B cell (primary cell): ENCODE measurements at regions not wholly inside any gene's neighbourhood (a gene's known extent, or its start where the extent isn't known, plus 50 kb on each side); places are given as distances from the start of the nearest gene placed in this dataset.

Source experiments
- ATAC-seq: fragments of 200-7000 bp; cut with Tn5 transposase; one replicate; pipeline ENCODE4 v1.10.0; 2021; ENCODE audit warnings: low read depth, mild to moderate bottlenecking, moderate number of reproducible peaks, moderate library complexity
- CTCF ChIA-PET: fragments of 350-600 bp; sonication (Branson Sonifier 250); formaldehyde crosslinking; loops from one replicate; lab custom pipeline; 2021; ENCODE audit warnings: antibody characterized with exemption, inconsistent platforms; lab: Charles Lee
- POLR2A ChIA-PET: fragments of 350-600 bp; sonication (Branson Sonifier 250); formaldehyde crosslinking; loops from one replicate; lab custom pipeline; 2021; ENCODE audit warnings: antibody characterized with exemption; lab: Charles Lee
- DNase-seq: peaks from one replicate; pipeline ENCODE4 v3.0.0; 2013
- H2AFZ ChIP-seq: 2 replicates; pipeline ENCODE4 v1.6.1; 2012; ENCODE audit warnings: mild to moderate bottlenecking, low read depth, low read length; ENCODE audit not compliant: insufficient read depth, poor library complexity, severe bottlenecking
- H3K27ac ChIP-seq, 2 donors: 1 replicate in 1 of 2; 2 replicates in 1 of 2; pipeline ENCODE4 v1.5.1; 2012 to 2013; ENCODE audit warnings: low read length in 2 of 2, mild to moderate bottlenecking in 2 of 2, moderate library complexity in 1 of 2
- H3K27me3 ChIP-seq, 4 experiments: fragments of 200-600 bp in 1 of 4; sonication (generic) in 1 of 4; replicated peaks in 1 of 4; 1 replicate in 2 of 4; 2 replicates in 2 of 4; pipeline versions ENCODE4 v1.6.1 to v1.7.0; 2013 to 2016; ENCODE audit warnings: low read length in 3 of 4, mild to moderate bottlenecking in 2 of 4, mixed read lengths in 1 of 4, moderate library complexity in 1 of 4; ENCODE audit not compliant: insufficient read depth in 4 of 4, control insufficient read depth in 3 of 4; ENCODE audit errors: control extremely low read depth in 1 of 4
- H3K36me3 ChIP-seq, 2 experiments: replicated peaks in 1 of 2; 1 replicate in 1 of 2; 2 replicates in 1 of 2; pipeline versions ENCODE4 v1.6.1 to v1.7.1; 2013; ENCODE audit warnings: low read length in 1 of 2; ENCODE audit not compliant: insufficient read depth in 2 of 2, control insufficient read depth in 1 of 2; ENCODE audit errors: control extremely low read depth in 1 of 2, extremely low read depth in 1 of 2
- H3K4me1 ChIP-seq, 2 donors: fragments of 200-600 bp in 1 of 2; sonication (generic) in 1 of 2; 1 replicate in 1 of 2; 2 replicates in 1 of 2; pipeline versions ENCODE4 v1.5.1 to v1.6.1; 2013 to 2017; ENCODE audit warnings: low read length in 2 of 2; ENCODE audit not compliant: control insufficient read depth in 2 of 2, insufficient read depth in 2 of 2
- H3K4me2 ChIP-seq: replicated peaks from 2 replicates; pipeline ENCODE3; 2012; ENCODE audit warnings: mild to moderate bottlenecking, low read depth, low read length; ENCODE audit not compliant: poor library complexity, severe bottlenecking
- H3K4me3 ChIP-seq, 5 experiments: fragments of 200-600 bp in 1 of 5; sonication (generic) in 1 of 5; 1 replicate in 3 of 5; 2 replicates in 2 of 5; pipeline versions ENCODE4 v1.5.1 to v1.7.0; 2011 to 2016; ENCODE audit warnings: low read length in 4 of 5, mild to moderate bottlenecking in 4 of 5, low read depth in 2 of 5, control low read depth in 1 of 5, moderate library complexity in 1 of 5; ENCODE audit not compliant: insufficient read depth in 1 of 5; ENCODE audit errors: control extremely low read depth in 1 of 5, extremely low read depth in 1 of 5
- H3K79me2 ChIP-seq: fragments of 200-600 bp; sonication (generic); one replicate; pipeline ENCODE4 v1.6.0; 2016; ENCODE audit warnings: low read length; ENCODE audit not compliant: control insufficient read depth, insufficient read depth
- H3K9ac ChIP-seq: fragments of 200-600 bp; sonication (generic); 2 replicates; pipeline ENCODE4 v1.6.1; 2017; ENCODE audit warnings: mild to moderate bottlenecking, low read length, moderate library complexity
- H3K9me3 ChIP-seq, 3 donors: one replicate each; pipeline versions ENCODE4 v1.6.1 to v1.7.1; 2013; ENCODE audit warnings: low read length in 2 of 3; ENCODE audit not compliant: control insufficient read depth in 2 of 3, insufficient read depth in 1 of 3; ENCODE audit errors: control extremely low read depth in 1 of 3
- H4K20me1 ChIP-seq: 2 replicates; pipeline ENCODE4 v1.6.0; 2012; ENCODE audit warnings: mild to moderate bottlenecking, low read length; ENCODE audit not compliant: insufficient read depth, control insufficient read depth, poor library complexity, severe bottlenecking
- H3K27ac Mint-ChIP-seq: one replicate; pipeline ENCODE4 v1.8.0; 2021; ENCODE audit warnings: mixed read lengths
- H3K27me3 Mint-ChIP-seq: one replicate; pipeline ENCODE4 v1.8.0; 2021; ENCODE audit warnings: mixed read lengths
- H3K4me1 Mint-ChIP-seq: one replicate; pipeline ENCODE4 v1.8.0; 2021; ENCODE audit warnings: mixed read lengths
- H3K4me3 Mint-ChIP-seq: one replicate; pipeline ENCODE4 v1.8.0; 2021; ENCODE audit warnings: mixed read lengths
- H3K9me3 Mint-ChIP-seq: one replicate; pipeline ENCODE4 v1.8.0; 2022; ENCODE audit warnings: mixed read lengths; ENCODE audit not compliant: insufficient read depth
- CTCF ChIP-seq: fragments of 200-600 bp; IDR thresholded peaks from one replicate; pipeline ENCODE4 v1.8.0; 2022; ENCODE audit warnings: antibody characterized with exemption, mild to moderate bottlenecking
- EZH2 ChIP-seq: IDR thresholded peaks from 2 replicates; pipeline ENCODE4 v1.6.1; 2012; ENCODE audit warnings: borderline replicate concordance, low read depth, mild to moderate bottlenecking, moderate library complexity, low read length; ENCODE audit not compliant: insufficient read depth, poor library complexity, severe bottlenecking
- WGBS: methylation state at CpG from one replicate; pipeline ENCODE4 v1.1.5; 2013; ENCODE audit warnings: missing lambda C conversion rate; ENCODE audit not compliant: insufficient coverage; 5-methylcytosine and 5-hydroxymethylcytosine counted together
- intact Hi-C: fragments of 100-400 bp; cut with micrococcal nuclease; formaldehyde crosslinking; loops from one replicate; pipeline ENCODE4 v1.10.0; 2022

- Histone ChIP-seq H3K4me1 (no peaks in the 10 kb centered on the region), H2AFZ (no peak overlapping the region), H3K27ac (no peak overlapping the region), H3K4me2 (no peak overlapping the region), H3K4me3 (no peak overlapping the region), H4K20me1 (no peaks in the 10 kb centered on the region), H3K9ac (no peak overlapping the region), H3K36me3 (no peaks in the 10 kb centered on the region), H3K9me3 (no peaks in the 10 kb centered on the region), H3K79me2 (no peaks in the 10 kb centered on the region), H3K27me3 (no peaks in the 10 kb centered on the region)
- ATAC-seq, result no peak
- TF ChIP-seq CTCF (no peak), EZH2 (no peak)
- Mint-ChIP-seq H3K27ac (no peak overlapping the region), H3K9me3 (no peaks in the 10 kb centered on the region), H3K4me3 (no peak overlapping the region), H3K4me1 (no peaks in the 10 kb centered on the region), H3K27me3 (no peaks in the 10 kb centered on the region)
- ChIA-PET POLR2A (no interaction called here), CTCF (no interaction called here)
- intact Hi-C loops, result no loop called here
- DNase-seq, result no peak
Observed at GRCh38 chr13:88246239-88246638, 575.1 kb downstream of the SLITRK5 start.

GRCh38 chr13:88248393-88248792 is 577.2 kb downstream of the SLITRK5 start:
- Mint-ChIP-seq H3K27me3 (no peaks in the 10 kb centered on the region), H3K9me3 (no peaks in the 10 kb centered on the region), H3K4me1 (no peaks in the 10 kb centered on the region), H3K27ac (no peak overlapping the region), H3K4me3 (no peak overlapping the region)
- Histone ChIP-seq H3K36me3 (no peaks in the 10 kb centered on the region), H3K27me3 (no peaks in the 10 kb centered on the region), H3K4me3 (no peak overlapping the region), H3K9me3 (no peaks in the 10 kb centered on the region), H3K4me2 (no peak overlapping the region), H3K4me1 (no peaks in the 10 kb centered on the region), H3K79me2 (no peaks in the 10 kb centered on the region), H3K9ac (no peak overlapping the region), H4K20me1 (no peaks in the 10 kb centered on the region), H3K27ac (no peak overlapping the region), H2AFZ (no peak overlapping the region)
- WGBS, result no CpG with 5 or more reads among the region's 4 CpGs
- TF ChIP-seq EZH2, result no peak
- DNase-seq, result no peak
- POLR2A ChIA-PET, result no interaction called here
- ATAC-seq, result no peak
- CTCF ChIA-PET, result no interaction called here
- intact Hi-C loops, result no loop called here
